ENCODE measurements at regions not wholly inside any gene's neighbourhood (a gene's known extent, or its start where the extent isn't known, plus 50 kb on each side); places are given as distances from the start of the nearest gene placed in this dataset.

GRCh38 chr7:132705146-132705545, 128.9 kb upstream of the PLXNA4 start (continued):
- TF ChIP-seq STAT1 (IDR thresholded peaks at IDR 0.05; ENCODE audit: unreplicated experiment) (no peak), CTCF (conservative IDR thresholded peaks at IDR 0.05; ENCODE audit: low read depth in 2 of 2) (no peak), ETS1 (IDR thresholded peaks at IDR 0.05) (no peak)

GRCh38 chr7:132703742-132704141, 127.5 kb upstream of the PLXNA4 start:
- Histone ChIP-seq H3K27ac (ENCODE audit: low read depth) (no peak overlapping the region), H3F3A (replicated peaks; ENCODE audit: low read depth) (no peaks in the 10 kb centered on the region), H3K4me3 (no peak overlapping the region), H3K79me2 (replicated peaks; ENCODE audit: insufficient read depth) (no peaks in the 10 kb centered on the region), H3K4me1 (ENCODE audit: insufficient read depth) (no peaks in the 10 kb centered on the region; the same call in 1 of the 2 replicates), H2AFZ (no peak overlapping the region), H3K9me2 (ENCODE audit: insufficient read depth) (peaks cover 5% of the 10 kb centered on the region), H3K4me2 (no peak overlapping the region), H3K36me3 (ENCODE audit: insufficient read depth) (no peaks in the 10 kb centered on the region), H4K20me1 (replicated peaks; ENCODE audit: insufficient read depth) (no peaks in the 10 kb centered on the region), H3K27me3 (ENCODE audit: insufficient read depth) (no peaks in the 10 kb centered on the region)
- TF ChIP-seq STAT1 (IDR thresholded peaks at IDR 0.05; ENCODE audit: unreplicated experiment) (no peak), ZNF462 (CRISPR knock-in tag; IDR thresholded peaks at IDR 0.05) (no peak), CTCF (conservative IDR thresholded peaks at IDR 0.05; ENCODE audit: low read depth in 2 of 2) (peak; percentile 32 to 39; a peak in 3 of 4 replicates)
- Mint-ChIP-seq H3K27me3 (ENCODE audit: insufficient read depth, low read depth, poor library complexity) (peaks cover 6% of the 10 kb centered on the region), H3K9me3 (no peaks in the 10 kb centered on the region), H3K4me1 (no peaks in the 10 kb centered on the region), H3K27ac (no peak overlapping the region), H3K4me3 (no peak overlapping the region), H3K36me3 (ENCODE audit: low read depth) (no peaks in the 10 kb centered on the region)
- DNase-seq (ENCODE audit: low spot score), result peak; percentile 60
- ATAC-seq, result peak; percentile 69

Data from GM23338 (cell line).